HG03039 (cell line): ENCODE measurements at regions not wholly inside any gene's neighbourhood (a gene's known extent, or its start where the extent isn't known, plus 50 kb on each side); places are given as distances from the start of the nearest gene placed in this dataset.

ENCODE experiments used
- ATAC-seq: cut with Tn5 transposase; IDR thresholded peaks from one replicate; pipeline ENCODE4 v1.9.1; 2021; ENCODE audit warnings: mild to moderate bottlenecking, moderate library complexity; ENCODE audit not compliant: unreplicated experiment

DNA sequence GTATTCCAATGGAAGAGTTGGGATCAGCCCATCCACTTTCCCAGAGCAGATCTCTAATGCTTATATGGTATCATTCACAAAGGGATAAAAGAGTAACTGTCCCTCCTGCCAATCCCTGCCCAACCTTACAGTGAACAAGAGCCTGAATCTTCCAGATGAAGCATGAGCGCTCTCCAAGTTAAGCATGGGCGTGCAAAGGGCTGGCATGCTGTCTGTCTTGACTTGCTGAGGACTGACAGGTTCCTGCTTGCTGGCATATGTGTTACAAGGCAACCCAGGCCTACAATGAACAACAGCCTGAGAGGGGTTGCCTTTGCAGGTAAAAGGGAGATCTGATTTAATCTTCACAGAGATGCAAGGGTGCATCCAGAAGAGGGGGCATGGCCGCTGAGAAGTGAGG lies 155.6 kb upstream of the SOD1 start:
- ATAC-seq = no peak

- no peak for ATAC-seq
Observed at GRCh38 chr21:31503467-31503866, 156.0 kb upstream of the SOD1 start.

DNA sequence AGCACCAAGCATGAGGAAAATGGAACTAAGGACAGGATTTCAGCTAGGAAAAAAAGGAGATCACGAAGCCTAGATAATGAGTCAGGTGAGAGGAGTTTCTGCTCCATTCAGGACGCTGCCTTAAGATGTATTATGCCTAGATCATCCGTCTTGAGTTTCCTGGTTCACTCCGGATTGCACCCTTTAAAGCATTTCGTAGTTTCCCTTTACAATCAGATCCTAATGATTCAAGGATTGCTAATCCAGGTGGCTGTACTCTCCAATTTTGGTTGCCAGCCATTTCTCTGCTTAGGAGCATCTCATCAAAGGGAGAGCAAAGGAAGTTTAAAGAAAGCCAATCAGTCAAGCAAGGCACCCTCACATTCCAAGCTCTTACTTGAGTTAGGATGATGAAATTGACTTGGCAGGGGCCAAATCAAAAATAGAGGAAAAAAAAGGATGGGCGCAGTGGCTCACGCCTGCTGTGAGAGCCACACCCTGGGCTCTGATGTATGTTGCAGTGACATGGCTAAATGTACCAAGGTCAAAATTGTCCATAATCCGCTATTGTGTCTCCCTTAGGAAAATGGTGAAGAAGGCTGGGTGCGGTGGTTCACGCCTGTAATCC lies 156.9 kb upstream of the SOD1 start:
- no peak for ATAC-seq

DNA sequence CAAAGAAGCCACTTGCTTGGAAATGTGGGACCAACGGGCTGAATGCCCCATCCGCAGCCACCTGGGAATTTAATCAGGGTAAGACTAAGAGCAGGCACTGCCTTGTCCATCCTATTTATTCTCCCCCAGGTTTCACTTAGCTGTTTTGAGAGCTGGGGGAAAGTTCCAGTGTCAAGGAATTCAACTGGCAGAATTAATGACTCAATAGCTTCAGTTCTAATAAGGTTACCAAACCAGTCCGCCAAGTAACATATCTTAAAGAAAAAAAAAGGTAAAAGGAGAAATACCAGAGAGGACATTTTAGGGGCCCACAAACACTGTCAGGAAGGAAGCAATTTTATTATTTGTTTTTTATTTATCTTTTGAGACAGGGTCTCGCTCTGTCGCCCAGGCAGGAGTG lies 157.6 kb upstream of the SOD1 start:
- no peak for ATAC-seq

GRCh38 chr21:31500982-31501381 lies 156.9 kb upstream of the TIAM1 start:
- no peak for ATAC-seq

- ATAC-seq = no peak
Observed at GRCh38 chr21:31500071-31500470, 156.0 kb upstream of the TIAM1 start.

- ATAC-seq = no peak
Observed at GRCh38 chr21:31498985-31499384, 154.9 kb upstream of the TIAM1 start.

DNA sequence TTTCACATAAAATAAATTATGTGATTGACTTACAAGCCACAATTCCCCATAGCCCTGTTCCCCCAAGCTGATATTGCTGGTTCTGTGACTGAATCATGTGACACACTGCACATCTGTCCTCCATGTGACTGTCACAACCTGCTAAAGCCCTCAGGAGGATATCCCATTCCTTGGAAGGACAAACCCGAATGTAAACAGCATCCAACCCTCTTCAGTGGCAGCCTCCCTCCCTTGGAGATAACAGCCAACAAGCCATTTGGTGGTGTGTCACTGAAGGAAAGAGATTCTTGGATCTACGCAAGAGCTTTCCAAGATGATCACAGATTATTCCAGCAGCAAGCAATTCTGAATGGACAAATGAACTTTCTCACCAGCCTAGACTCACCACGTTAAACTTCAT lies 153.9 kb upstream of the TIAM1 start:
- ATAC-seq = no peak

DNA sequence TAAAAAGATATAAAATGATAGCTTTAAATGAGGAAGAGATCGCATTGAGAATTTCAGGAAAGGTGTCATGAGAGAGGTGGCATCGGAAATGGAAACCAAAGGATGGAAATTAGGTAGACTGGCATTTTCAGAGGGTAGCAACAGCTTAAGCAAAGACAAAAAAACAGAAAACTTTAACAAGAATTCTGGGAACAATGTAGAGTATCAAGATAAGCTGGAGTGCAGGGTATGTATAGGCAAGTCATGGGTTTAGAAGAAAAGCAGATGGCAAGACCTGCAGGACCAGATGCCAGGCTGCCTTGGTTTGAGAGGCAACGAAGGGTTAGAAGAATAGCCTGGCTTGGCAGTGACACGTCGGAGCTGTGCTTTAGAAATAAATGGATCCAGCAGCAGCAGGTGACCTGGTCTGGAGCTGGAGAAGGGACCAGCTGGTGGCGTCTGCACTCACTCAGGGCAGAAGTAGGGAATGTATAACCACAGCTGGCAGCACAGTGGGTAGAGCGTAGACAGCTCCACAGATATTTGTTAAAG lies 149.4 kb upstream of the TIAM1 start:
- no peak for ATAC-seq

DNA sequence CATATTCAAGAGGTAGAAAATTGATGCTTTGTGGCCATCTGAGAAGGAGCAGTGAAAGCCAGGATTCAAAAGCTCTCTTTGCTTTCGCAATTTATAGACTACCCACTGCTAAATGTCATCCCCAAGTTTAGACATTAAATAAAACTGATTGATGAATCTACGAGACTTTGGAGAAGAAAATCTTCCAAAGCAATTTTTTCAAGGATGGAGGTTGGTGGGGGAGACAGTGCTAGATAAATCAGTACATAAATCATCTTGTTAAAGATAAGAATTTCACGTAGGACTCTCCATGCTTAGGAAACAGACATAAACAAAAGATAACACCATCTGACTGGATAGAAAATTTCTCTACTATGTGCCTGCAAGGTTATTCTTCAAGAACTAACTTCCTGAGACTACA lies 147.6 kb upstream of the TIAM1 start:
- no peak for ATAC-seq

- ATAC-seq = no peak
Observed at GRCh38 chr21:31490443-31490842, 146.4 kb upstream of the TIAM1 start.

GRCh38 chr21:31489726-31490125 lies 145.7 kb upstream of the TIAM1 start:
- ATAC-seq = no peak

DNA sequence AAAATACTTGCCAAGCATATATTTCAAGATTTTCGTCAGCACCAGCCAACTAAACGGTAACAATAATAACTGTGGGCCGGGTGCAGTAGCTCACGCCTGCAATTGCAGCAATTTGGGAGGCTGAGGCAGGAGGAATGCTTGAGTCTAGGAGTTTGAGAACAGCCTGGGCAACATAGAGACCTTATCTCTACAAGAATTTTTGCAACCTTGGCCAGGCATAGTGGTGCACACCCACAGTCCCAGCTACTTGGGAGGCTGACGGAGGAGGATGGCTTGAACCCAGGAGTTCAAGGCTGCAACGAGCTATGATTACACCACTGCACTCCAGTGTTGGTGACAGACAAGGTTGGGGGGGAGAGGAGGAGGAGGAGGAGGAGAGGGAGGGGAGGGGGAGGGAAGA lies 145.0 kb upstream of the TIAM1 start:
- ATAC-seq = no peak

GRCh38 chr21:31484219-31484618 lies 140.2 kb upstream of the TIAM1 start:
- no peak for ATAC-seq

GRCh38 chr21:31483146-31483545 lies 139.1 kb upstream of the TIAM1 start:
- no peak for ATAC-seq

- no peak for ATAC-seq
Observed at GRCh38 chr21:31482460-31482859, 138.4 kb upstream of the TIAM1 start.

DNA sequence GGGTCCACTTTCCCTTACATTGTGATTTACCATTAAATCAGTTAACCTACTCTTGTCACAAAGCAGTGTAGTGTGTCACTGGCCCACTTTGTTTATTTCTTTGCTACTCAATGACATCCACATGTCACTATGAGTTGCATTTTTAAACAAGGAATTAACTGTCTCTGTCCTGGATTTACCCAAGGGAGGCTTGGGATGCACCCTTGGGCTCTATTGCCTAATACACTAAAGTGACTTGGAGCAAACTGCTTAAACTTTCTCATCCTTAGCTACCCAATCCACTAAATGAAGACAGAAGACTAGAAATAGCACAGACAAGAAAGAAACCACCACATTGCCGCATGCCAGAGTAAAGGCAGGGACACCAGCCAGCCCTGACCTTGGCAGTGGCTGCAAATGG lies 136.2 kb upstream of the TIAM1 start:
- ATAC-seq = no peak

- no peak for ATAC-seq
Observed at GRCh38 chr21:31479714-31480113, 135.7 kb upstream of the TIAM1 start.

GRCh38 chr21:31479222-31479621 lies 135.2 kb upstream of the TIAM1 start:
- ATAC-seq = no peak

DNA sequence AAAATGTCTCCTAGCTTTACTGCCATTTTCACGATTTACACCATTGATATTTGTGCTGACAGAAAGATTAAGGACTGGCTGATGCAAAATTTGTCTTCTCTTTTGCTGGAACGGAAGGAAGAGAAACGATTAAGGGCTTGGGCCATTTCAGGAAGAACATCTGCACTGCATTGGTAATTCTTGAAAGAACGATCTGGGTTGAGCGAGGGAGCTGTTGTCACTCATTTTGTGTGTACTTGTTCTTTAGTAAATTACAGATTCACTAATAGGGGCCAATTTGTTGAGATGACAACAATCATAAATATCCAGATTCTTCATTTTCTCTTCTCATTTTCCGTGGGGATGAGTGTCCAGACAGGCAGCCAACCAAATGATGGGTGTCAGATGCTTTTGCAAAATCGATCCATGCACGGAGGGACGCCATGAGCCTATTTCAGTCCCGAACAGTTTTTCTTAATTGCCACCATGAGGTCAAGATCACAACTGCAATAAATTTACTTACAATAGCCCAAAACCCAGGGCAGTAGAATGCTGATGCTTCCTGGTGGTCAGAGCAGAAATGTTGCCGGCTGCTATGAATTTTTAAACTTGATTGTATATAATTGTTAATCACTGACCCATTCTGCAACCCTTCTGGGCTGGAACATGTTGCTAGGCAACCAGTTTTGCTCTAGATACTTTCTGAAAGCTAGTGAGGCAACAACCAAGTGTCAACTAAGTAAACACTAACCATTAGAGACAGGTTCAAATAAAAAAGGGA lies 132.4 kb upstream of the TIAM1 start:
- no peak for ATAC-seq

DNA sequence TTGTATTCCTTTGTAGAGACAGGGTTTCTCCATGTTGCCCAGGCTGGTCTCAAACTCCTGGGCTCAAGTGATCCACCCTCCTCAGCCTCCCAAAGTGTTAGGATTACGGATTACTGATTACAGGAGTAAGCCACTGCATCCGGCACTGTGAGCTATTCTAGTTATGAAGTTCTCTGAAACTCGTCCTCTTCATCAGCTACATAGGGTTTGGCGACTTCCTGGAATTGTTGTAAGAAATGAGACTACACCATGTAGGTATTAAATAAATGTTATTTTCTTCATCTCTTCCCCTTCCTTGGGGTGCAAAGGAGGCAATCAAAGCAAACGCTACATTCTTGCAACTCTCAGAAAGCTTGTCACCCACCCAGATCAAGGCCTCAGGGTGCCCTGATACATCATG lies 131.2 kb upstream of the TIAM1 start:
- ATAC-seq = no peak

GRCh38 chr21:31473685-31474345 lies 129.8 kb upstream of the TIAM1 start:
- no peak for ATAC-seq
